HG03025 (cell line): ENCODE measurements at regions not wholly inside any gene's neighbourhood (a gene's known extent, or its start where the extent isn't known, plus 50 kb on each side); places are given as distances from the start of the nearest gene placed in this dataset.
A peak's percentile ranks its signal among the peaks of the same experiment; 100 is the strongest.

ENCODE experiments used
- ATAC-seq: cut with Tn5 transposase; IDR thresholded peaks from one replicate; pipeline ENCODE4 v1.9.1; 2021; ENCODE audit warnings: mild to moderate bottlenecking, moderate library complexity; ENCODE audit not compliant: unreplicated experiment, low FRiP score

DNA sequence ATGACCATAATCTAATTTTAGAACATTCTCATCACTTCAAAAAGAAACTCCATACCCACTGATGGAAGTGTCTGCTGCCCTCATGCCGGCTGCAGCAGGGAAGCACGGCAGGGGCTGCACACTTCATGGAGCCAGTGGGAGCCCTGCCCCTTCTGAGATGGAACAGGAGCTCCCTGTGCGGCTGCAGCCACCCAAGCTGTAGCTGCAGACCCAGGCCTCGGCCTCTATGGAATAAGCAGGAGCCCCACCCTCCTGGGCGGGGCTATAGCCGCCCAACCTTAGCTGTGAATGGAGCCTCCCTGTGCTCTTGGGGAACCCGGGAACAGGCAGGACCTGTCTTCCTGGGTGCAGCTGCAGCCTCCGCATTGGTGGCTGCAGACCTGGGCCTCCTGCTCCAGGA lies 128.5 kb downstream of the NUDT12 start:
- ATAC-seq, result no peak

GRCh38 chr5:103433211-103433610 lies 129.4 kb downstream of the NUDT12 start:
- no peak for ATAC-seq

- peak; percentile 64 for ATAC-seq
Observed at GRCh38 chr5:103428923-103429322, 133.7 kb downstream of the NUDT12 start.

DNA sequence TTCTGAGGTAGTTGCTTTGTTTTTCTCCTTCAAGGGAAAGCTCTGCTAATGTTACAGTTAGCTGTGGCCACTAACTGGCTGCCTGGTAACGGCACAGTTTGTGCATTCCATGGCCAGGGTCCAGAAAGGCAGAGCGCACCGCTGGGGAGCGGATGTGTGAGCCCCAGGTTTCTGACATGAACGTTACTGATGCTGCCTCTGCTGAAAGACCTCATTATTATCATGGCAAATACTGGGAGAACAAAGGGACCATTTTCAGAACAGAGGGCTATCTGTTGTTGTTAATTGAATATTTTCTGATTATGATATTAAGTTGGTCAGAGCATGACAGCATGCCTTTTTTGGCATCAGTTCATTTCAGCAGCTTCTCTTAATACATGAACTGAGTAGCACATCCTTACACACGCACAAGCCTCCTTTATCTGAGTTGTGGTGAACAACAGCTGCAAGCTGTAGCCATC lies 134.1 kb downstream of the NUDT12 start:
- ATAC-seq, result no peak

DNA sequence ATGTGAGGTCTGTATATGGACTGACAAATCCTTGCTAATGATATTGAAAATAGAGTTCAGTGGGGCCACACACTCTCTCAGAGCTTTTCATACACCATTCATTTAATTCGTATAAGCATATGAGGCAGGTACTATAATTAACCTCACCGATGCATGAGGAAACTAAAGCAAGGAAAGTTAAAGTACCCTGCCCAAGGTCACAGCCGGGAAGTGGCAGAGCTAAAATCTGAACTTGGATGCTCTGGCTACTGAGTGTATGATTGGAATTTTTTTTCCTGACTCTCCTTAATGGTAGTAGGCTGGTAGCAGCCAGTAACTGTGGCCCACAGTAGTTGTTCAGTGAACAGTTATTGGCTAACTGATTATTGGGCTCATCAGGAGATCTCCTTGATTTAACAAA lies 135.3 kb downstream of the NUDT12 start:
- no peak for ATAC-seq

DNA sequence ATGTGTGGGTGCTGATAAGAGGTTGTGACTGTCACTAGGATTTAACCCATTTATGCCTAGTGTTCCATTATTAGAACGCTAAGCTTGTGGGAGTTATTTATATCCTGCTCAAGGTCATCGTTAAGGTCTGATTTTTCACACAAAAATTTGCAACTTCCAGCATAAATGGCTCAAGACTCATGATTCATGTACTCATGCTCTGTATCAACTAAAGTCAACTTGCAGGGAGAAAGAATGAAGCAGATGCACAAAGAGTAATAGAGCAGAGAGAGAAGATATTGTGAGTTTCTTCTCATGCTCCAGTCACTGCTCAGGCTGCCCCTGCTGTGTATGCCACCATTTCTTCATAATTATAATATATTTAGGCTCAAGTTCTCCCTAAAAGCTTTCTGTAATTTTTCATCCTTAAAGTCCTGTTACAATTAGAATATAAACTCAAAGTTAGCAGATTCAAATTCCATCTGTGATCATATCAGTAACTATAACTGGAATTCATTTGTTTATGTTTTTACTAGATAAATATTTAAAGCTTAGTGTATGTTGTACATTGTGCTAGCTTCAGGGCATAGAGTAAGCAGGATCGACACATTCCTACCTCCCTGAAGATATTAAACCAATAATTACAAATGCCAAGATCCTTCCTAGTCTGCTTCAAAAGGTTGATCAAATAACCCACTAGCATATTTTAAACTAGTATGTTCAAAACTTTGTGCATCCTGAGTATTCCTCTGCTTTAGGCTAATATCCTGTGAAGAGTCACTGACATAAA lies 136.7 kb downstream of the NUDT12 start:
- no peak for ATAC-seq

DNA sequence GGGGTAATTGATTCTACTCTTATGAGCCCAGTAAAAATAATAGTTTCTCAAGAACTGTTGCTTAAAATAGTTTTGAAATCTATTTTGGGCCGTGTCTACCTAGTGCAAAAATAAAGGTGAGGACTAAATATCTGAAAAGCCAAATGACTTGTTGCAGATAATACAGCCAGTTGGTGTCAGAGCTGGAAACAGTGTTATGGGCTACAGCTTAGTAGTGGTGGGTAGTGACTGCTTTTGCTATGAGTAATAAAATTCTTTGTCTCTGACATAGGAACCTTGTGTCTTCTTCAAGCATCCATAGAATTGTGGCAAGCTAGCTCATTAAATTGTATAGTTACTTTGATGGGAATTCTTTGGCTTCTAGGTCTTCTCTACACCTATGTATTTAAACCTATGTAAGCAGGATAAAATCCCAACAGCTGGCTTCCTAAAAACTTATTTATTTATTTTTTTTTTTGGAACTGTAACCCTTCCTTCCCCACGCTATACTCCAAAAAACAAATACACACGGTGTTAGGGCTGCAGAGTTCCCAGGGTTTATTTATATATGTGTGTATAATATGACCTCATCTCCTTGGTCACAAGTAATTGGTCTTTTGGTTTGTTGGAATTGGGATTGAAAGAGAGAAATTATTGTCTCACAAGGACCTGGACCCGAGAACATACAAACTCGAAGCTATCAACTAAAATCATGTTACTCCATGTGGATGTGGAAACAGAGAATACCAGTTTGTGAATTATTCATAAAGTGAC lies 138.0 kb downstream of the NUDT12 start:
- ATAC-seq, result no peak

DNA sequence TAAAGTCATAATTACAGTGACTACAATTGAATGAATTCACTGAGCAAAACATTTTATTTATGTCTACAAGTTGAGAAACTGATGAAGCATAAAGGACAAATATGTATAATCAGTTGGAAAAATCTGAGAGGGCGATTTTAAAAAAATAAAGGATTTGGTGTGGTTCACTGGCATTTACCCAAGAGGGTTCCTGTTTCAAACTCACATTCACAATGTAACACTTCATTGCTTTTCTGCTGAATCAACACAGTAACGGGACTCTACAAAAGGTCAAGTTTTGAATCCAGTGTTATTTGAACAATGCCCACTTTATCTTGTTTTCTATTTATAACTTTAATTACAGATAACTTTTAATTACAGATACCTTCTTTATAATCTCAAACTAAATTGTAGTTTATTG lies 138.6 kb downstream of the NUDT12 start:
- ATAC-seq, result no peak

GRCh38 chr5:103422756-103423155 lies 139.8 kb downstream of the NUDT12 start:
- no peak for ATAC-seq

GRCh38 chr5:103414604-103415003 lies 148.0 kb downstream of the NUDT12 start:
- ATAC-seq, result no peak

GRCh38 chr5:103411711-103412110 lies 150.9 kb downstream of the NUDT12 start:
- ATAC-seq, result no peak

GRCh38 chr5:103410172-103410571 lies 151.6 kb downstream of the MACIR start:
- peak; percentile 87 for ATAC-seq

DNA sequence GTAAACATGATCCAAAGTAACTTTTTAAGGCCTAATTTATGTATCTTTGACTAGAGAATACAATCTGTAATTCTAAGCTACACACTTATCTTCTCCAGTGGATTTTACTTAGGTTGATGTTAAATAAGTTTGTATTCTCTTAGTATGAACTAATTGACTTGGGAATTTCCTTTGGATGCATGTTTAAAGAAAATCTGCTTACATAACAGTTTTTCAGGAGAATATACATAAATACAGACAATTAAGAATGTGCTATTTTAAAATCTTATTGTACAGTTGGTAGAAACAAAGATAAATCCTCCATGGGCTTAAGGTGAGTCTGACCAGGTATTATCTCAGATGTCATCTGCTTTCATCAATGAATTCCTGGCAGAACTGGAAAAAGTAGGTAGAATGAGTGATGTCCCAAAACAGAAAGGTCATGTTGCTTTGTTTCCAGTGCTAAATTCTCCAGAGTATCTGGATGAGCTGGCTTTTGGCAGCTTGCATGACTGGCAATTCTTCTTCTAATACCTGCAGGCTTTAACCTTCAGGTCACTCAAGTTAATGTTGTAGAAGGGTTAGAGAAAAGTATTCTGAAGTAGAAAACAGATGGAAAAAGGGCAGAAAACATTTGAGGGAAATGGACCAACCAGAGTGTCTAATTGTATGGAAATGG lies 150.6 kb downstream of the MACIR start:
- no peak for ATAC-seq

- ATAC-seq, result no peak
Observed at GRCh38 chr5:103408408-103408807, 149.8 kb downstream of the MACIR start.

DNA sequence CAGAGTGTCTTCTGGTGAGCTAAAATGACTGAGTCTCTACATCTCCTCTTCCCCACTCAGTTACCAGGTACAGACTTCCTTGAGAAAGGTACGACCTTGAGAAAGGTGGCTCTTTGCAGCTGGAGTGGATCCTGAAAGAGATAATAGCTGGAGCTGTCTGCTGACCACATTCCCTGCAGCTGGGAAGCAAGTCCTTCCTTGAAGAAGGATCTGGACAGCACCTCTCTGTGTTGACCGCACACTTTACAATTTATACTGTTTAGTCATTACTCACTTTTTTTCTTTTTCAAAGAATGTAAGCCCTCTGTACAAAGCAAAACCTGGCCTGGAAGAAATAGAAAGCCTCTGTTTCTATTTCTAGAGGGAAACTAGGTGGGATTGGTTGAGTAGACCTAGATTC lies 148.8 kb downstream of the MACIR start:
- no peak for ATAC-seq

- no peak for ATAC-seq
Observed at GRCh38 chr5:103404483-103404882, 145.9 kb downstream of the MACIR start.

DNA sequence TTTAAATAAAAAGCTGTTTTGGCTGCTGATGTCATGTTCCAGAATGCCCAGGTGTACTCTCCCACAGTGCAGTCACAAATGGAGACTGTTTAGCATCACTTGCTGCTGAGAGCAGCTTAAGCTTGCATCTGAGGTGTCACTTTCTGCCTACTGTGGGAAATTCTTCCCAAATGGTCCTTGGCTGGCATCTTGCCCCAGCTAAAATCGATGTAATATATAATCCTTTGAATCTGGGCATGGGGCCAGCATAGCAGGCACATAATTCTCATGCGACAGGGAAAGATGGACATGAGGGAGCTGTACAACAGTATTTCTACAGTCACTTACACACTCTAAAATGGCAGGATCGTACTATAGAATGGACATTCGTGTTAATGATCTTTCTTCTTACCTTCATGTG lies 144.3 kb downstream of the MACIR start:
- ATAC-seq, result no peak

DNA sequence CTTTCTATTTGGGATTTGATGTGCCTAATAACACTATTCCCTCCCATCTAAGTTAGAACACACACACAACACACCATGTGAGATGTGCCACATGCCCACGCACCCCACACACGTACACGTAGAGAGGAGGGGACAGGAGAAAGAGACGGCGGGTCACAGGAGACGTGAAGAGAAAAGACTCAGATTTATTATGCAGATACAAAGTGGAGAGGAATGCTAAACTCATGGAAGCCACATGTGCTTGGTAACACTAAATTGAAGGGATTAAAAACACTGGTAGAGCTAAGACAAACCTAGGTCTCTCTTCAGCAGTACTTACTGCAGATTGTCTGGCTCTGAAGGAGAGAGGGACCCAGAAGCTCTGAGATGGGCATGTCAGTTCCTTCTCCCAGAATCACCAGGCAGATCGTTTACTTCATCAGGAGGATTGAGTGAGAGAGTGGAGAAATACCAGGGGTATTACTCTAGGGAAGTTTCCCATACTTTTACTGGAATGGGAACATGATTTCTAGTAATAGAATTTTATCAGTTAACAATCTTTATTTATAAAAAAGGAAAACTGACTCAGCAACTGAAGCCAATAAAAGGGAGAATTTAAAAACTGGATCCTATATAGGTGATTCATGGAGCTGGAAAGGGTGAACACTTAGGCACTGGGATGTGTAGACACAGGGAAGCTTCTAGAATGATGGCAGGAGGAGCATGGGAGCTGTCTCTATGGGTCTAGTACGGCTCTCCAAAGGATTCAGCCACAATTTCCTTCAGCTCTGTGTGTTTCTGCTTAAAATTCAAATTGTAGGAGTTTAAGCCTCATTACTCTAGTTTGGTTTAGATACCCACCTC lies 139.4 kb downstream of the MACIR start:
- no peak for ATAC-seq

DNA sequence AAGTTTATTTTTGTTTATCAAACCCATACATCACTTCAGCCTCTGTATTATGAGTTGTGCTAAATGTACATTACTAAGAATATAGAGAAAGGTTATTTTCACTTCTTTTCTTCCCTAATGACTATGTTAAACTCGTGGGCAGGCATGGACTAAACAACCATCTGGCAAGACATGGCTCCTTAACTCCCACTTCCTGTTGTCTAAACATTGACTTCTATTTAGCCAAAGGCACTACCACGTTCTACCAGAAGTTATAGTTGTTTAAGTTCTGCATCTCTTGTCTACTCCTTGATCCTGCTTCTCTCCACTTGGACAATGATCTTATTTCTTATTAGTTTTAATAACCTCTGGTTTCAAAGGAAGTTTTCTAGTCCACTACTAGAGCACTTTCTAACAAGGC lies 136.1 kb downstream of the MACIR start:
- ATAC-seq, result no peak

- no peak for ATAC-seq
Observed at GRCh38 chr5:103393101-103393754, 134.7 kb downstream of the MACIR start.
